Retina (tissue), 1 donor: ENCODE measurements at regions not wholly inside any gene's neighbourhood (a gene's known extent, or its start where the extent isn't known, plus 50 kb on each side); places are given as distances from the start of the nearest gene placed in this dataset.
"Not testable (repeated sequence)": the region's sequence is repeated elsewhere in the genome, so short reads cannot be mapped to it uniquely, and the experiment has no call there.

Experiments
- DNase-seq: peaks from one replicate; pipeline ENCODE4 v3.0.0-alpha.2; 2016

DNA sequence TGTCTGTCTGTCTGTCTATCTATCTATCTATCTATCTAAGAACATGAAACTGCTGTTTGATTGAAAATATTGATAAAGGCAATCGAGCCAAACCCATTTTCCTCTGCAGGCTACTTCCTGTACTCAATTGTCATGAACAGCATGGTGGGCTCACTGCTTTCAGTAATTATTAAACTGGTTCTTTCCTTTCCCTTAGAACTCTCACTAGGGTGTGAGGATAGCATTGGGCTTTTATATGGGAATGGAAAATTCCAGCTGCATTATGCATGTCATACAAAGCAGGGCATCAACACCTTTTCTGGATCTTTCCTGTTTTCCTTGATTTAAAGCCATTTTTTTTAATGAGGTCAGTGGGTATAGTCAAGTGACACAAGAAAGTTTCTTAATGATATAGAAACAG, 161.0 kb upstream of the SYNCRIP start:
- no peak for DNase-seq

DNA sequence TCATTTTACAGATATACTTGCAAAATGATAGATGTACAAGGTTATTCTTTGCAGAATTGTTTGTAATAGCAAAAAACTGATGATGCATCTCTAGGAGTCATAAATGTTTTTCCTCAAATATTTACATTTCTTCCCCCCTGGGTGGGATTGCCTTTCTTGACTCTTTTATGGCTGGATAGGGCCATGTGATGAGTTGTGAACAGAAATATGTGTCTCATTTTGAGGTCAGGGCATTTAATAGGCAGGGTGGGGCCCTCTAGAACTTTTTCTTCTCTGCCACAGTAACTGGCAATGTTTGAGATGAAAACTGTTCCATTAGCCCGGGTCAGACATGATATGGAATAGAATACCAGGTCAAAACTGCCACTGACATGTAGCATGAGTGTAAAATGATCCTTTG, 159.5 kb upstream of the SYNCRIP start:
- DNase-seq: no peak

DNA sequence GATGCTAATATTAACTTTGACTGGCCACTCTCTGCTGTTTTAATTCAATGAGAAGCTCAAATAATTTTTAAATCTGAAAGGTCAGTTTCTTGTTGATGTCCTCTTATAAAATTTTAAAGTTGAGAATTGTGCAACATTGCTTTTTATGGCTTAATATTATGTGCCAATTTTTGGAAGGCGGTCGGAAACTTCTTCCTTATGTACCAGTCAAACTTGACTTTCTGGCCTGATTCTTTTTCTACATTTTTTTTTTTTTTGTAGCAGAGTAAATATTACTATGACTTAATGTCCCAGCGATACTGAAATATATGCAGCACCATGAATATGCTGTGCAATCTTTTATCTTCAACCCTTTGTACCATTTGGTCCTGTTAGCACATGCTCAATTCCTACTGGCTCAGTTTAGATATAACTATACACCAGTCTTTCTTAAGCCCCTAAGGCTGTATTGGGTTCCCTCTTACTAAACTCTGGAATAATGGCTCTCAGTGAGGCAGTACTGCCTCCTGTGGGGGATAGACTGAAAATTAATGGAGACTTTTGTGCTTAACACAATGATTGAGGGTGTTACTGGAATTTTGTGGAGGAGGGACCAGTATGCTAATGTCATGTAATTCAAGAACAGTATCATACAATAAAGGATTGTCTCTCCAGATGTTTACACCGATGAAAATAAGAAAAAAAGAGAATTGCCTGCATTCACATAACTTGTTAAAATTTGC, 156.4 kb upstream of the SYNCRIP start:
- no peak for DNase-seq

DNA sequence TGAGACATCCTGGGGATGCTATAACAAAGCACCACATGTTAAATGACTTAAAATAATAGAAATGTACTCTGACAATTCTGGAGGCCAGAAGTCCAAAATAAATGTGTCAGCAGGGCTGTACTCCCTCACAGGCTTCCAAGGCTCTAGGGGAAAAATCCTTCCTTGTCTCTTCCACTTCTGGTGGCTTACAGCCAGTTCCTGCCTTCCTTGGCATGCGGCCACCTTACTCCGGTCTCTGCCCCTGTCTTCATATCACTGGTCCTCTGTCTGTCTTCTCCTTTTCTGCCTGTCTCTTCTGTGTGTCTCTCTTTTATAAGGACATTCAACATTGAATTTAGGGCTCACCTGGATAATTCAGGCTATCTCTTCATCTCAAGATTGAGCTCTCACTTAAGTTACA, 155.3 kb upstream of the SYNCRIP start:
- no peak for DNase-seq

DNA sequence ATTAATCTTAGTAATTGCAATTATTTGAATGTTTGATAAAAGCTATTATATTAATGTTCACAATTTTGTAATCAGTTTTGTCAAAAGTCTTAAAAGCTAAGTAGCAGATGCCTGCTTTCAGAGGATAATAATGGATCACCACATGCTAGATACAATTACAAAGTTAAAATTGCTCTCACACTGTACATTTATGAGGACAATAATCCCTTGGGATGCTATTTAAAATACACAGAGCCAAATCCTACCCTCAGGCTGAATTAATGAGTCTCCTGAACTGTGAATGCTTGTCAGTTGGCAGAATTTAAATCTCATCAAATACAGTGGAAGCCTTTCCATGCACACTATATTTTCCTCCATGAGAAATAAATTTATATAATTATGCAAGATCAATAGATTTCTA, 153.3 kb upstream of the SYNCRIP start:
- DNase-seq: no peak

DNA sequence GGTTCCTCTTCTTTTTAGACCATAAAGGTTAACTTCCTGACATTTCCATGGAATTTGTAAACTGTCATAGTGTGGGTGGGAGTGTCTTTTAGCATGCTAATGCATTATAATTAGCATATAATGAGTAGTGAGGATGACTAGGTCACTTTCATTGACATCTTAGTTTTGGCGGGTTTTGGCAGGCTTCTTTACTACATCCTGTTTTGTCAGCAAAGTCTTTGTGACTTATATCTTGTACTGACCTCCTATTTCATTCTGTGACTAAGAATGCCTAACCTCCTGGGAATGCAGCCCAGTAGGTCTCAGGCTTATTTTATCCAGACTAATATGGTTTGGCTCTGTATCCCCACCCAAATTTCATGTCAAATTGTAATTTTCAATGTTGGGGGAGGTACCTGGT, 149.6 kb upstream of the SYNCRIP start:
- DNase-seq: no peak

DNA sequence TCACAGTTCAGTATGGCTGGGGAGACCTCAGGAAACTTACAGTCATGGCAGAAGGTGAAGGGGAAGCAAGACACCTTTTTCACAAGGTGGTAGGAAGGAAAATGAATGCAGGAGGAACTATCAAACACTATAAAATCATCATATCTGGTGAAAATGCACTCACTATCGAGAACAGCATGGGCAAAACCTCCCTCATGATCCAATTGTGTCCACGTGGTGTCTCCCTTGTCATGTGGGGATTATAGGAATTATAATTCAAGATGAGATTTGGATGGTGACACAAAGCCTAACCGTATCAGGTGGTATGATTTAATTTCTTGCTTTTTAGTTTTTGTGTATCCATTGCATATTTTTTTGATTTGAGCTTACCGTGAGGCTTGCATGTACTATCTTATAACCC, 133.2 kb upstream of the SYNCRIP start:
- DNase-seq: no peak

DNA sequence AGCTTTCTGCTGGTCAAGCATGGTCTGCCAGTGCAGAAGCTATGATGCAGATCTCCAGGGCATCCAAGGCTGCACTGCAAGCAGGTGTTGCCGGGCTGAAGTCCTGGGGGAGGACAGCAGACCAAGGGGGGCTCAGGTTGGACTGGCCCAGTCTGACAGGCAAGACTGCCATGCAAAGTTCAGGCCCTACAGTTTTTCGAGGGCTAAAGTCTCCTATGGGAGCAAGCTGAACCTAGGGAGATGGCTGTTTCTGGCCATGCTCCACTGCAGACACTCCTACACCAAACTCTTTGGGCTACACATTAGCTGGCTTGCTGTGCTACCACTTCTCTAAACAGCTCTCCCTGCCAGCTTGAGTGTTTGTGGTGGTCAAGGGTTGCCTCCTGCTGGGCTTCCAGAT, 130.0 kb upstream of the SYNCRIP start:
- no peak for DNase-seq

DNA sequence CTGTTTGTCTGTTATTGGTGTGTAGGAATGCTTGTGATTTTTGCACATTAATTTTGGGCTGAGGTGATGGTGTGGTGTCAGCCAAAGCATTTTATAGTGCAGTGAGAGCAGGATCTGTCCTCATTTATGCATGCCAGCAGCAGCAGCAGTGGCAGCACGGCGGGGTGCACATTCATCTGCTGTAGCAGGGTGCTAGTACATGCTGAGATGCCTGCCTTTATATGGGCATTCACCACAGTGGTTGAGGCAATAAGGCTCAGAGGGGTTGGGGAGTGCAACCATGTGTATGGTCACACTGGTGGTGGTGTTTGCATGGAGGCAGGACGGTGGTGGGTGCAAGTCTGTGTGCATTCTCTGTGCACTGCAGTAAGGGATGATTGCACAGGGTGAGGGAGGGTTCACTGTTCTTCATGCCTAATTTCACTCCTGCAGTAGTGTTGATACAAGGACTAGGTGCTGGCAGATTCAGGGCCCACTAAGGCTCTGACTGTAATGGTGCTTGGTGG, 129.3 kb upstream of the SYNCRIP start:
- DNase-seq: no peak

DNA sequence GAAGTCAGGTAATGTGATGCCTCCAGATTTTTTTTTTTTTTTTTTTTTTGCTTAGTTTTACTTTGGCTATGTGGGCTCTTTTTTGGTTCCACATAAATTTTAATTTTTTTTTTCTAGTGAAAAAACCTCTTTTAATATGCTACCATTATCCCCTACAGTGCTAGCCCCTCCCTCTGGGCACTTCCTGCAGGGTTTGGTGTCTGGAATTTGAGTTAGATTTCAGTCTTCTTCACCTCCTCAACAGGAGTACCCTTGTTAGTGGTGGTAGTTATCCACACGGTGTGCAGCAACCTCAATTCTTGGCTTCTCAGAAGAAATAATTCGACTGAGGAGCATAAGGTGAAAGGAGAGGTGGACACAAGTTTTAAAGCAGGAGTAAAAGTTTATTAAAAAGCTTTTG, 128.8 kb upstream of the SYNCRIP start:
- no peak for DNase-seq

DNA sequence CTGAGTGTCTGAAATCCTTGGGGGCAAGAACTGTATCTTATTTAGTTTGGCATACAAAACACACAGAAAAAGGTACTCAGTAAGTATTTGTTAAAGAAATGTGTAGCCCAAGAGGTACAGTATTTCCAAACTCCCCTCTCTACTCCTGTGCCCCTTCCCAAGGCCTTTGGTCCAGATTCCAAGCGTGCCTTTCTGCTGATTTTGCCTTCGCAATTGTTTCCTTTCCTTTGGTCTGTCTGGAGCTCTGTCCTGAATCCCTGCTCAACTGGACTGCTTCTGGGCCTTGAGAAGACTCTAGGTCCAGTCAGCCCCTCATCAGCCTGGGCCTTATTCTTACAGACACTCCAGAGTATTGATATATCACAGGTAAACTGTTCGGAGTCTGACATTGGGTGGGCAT, 122.2 kb upstream of the SYNCRIP start:
- no peak for DNase-seq

DNA sequence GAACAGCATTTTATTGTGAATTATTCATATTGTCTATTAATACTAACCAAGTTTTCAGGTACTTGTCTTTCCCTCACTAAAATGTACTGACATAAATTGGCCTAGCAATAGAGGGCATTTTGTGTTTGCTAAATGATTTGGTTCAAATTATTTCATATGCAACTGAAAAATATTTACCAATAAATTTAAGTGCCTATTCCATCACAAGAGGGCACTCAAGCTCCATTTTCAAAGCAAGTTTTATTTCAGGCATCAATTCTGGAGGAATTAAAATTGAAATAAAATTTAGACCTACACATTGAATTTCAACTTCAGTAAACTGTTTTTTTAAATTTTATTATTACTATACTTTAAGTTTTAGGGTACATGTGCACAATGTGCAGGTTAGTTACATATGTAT, 114.3 kb upstream of the SYNCRIP start:
- DNase-seq: no peak

DNA sequence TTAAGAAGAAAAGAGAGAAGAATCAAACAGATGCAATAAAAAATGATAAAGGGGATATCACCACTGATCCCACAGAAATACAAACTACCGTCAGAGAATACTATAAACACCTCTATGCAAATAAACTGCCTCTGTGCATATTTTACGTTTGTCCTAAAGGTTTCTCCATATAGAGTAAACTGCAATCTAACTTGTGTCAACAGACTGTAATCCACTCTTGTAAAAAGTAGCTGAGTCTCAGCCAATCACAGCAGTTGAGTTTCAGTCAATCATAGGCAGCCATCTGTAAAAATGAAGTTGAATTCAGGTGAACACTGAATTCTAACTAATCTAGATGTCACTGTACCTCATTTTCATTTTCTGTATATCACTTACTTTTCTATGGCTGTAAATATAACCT, 112.2 kb upstream of the SYNCRIP start:
- DNase-seq: no peak

DNA sequence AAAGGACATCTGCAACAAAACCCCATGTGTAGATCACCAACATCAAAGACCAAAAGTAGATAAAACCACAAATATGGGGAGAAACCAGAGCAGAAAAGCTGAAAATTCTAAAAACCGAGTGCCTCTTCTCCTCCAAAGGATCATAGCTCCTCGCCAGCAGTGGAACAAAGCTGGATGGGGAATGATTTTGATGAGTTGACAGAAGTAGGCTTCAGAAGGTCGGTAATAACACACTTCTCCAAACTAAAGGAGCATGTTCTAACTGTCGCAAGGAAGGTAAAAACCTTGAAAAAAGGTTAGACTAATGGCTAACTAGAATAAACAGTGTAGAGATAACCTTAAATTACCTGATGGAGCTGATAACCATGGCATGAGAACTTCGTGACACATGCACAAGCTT, 109.9 kb upstream of the SYNCRIP start:
- DNase-seq: no peak

DNA sequence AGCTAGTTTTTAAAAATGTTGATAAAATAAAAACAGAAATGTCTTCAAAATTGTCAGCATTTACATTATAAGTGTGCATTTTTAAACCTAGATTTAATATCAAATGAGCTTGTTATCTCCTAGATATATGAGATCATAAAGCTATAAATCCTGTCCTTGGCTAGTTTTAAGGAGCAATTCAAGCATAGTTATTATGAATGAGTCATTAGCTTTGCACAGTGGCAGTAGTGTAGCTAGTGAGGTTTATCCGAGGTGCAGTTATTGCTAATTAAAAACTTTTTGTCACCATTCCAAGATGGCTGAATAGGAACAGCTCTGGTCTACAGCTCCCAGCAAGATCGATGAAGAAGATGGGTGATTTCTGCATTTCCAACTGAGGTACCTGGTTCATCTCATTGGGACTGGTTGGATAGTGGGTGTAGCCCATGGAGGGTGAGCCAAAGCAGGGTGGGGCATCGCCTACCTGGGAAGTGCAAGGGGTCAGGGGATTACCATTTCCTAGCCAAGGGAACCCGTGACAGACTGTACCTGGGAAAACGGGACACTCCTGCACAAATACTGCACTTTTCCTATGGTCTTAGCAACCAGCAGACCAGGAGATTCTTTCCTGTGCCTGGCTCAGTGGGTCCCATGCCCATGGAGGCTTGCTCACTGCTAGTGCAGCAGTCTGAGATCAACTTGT, 108.8 kb upstream of the SYNCRIP start:
- DNase-seq: no peak

DNA sequence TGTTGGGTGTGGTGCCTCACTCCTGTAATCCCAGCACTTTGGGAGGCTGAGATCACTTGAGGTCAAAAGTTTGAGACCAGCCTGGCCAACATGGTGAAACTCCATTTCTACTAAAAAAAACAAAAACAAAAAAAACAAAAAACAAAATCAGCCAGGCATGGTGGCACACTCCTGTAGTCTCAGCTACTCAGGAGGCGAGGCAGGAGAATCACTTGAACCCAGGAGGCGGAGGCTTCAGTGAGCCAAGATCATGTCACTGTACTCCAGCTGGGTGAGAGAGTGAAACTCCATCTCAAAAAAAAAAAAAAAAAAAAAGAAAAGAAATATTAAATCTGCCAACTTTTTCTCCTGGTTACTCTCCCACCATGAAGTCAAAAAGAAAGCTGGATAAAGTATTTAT, 107.5 kb upstream of the SYNCRIP start:
- not testable (repeated sequence) for DNase-seq

DNA sequence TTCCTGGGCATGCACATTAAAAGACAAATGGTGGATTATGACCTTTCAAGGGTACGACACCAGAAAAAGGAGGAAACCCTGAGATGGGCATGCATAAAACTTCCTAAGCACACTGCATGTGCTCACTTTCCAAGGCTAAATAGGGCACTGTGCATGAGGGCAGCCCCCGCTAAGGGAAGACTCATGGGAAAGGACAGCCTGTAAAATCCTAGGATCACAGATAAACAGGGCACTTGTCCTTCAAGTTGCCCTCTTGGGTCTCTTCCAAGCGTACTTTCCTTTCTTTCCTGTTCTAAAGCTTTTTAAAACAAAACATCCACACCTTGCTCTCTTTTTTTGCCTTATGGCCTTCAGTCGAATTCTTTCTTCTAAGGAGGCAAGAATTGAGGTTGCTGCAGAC, 106.5 kb upstream of the SYNCRIP start:
- DNase-seq: no peak

DNA sequence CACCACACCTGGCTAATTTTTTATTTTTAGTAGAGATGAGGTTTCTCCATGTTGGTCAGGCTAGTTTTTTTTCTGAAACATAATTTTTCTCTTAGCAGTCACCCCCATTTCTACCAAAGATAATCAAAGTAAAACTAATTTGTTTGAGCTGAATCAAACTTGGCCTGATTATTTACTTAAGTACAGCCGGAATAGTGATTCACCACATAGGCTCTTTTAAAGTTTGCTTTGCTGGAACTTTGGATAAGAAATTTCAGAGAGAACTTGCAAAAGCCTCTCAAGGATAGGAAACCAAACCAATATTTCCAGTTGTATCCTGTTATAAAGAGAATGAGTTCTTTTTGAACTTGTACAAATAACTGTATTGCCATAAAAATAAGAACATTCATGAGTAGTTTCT, 105.0 kb upstream of the SYNCRIP start:
- no peak for DNase-seq

DNA sequence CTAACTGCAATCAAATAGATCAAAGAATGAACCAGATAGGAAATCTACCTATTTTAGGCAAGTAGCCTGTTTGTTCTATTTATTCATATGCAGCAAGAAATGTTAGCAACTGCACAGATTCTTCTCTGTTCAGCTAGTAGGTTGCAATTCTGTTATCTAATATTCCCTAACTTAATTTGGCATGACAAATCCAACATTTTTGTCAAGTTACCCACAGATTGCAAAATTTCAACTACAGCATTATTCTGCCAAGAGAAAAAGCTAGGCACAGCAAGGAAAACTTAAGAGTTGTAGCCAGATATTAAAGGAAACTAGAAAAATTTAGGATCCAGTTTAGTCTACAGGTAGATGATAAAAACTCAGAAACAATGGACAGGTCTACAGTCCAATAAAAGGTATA, 104.4 kb upstream of the SYNCRIP start:
- DNase-seq: no peak

DNA sequence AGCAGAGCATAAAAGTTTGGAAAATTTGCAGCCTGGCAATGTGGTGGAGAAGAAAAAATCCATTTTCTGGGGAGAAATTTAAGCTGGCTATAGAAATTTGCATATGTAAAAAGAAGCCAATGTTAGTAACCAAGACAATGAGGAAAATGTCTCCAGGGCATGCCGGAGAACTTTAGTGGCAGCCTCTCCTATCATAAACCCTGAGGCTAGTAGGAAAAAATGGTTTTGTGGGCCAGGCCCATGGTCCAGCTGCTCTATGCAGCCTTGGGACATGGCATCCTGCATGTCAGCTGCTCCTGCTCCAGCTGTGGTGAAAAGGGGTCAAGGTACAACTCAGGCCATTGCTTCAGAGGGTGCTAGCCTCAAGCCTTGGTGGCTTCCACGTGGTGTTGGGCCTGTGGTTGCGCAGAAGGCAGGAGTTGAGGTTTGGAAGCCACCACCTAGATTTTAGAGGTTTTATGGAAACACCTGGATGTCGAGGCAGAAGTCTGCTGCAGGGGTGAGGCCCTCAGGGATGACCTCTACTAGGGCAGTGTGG, 101.8 kb upstream of the SYNCRIP start:
- DNase-seq: no peak

DNA sequence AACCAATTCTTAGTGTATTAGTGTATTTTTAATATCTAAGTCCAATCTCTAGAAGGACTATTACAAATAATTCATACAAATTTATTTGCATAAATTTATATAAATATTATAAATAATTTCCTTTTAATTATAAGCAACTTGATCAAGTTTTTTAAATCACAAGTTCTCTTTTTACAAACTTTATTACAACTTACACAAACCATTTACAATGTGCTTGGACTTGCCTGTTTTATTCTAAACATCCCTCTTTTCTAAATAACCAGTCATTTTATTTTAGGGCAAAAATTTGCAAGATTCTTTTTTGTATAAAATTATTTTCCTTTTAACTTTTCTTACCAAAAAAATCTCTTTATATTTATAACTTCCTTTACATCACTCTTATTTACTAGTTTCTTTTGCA, 83.5 kb upstream of the SYNCRIP start:
- DNase-seq: no peak

DNA sequence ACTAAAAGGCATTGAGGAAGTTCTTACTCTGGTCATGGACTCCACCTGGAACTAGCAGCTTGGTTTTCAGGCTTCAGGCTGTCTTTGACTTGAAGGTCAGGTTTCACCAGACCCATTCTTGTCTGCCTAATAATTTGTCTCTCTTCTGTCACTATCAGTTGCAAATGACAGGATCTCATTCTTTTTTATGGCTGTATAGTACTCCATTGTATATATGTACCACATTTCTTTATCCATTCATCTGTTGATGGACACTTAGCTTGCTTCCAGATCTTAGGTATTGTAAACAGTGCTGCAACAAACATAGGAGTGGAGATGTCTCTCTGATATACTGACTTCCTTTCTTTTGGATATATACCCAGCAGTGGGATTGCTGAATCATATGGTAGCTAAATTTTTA, 73.1 kb upstream of the SYNCRIP start:
- DNase-seq: no peak

DNA sequence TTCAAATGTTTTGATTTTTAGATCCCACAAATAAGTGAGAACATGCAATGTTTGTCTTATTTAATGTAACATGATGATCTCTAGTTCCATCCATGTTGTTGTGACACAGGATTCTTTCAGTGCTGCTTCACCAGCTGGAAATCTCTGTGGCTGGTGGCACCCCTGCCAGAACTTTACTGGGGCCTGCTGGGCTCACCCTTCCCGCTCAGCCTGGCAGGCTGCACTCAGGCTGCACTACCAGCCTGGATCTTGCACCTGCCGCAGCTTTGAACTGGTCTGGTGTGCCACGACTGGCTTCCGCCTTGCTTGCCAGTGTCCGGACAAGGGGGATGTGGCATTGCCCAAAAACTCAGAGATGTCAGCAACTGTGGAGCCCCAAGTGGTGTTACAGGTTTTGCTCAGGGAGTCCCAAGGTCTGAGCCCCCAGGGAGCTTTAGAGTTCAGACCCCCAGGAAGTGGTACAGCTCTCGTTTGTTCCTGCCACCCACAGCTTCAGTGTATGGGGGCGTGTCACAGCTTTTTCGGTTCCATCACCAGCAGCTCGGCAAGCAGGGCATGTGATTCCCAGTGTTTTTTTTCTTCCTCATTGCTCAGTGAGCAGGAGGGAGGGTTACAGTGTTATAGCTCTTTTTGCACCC, 72.3 kb upstream of the SYNCRIP start:
- no peak for DNase-seq

DNA sequence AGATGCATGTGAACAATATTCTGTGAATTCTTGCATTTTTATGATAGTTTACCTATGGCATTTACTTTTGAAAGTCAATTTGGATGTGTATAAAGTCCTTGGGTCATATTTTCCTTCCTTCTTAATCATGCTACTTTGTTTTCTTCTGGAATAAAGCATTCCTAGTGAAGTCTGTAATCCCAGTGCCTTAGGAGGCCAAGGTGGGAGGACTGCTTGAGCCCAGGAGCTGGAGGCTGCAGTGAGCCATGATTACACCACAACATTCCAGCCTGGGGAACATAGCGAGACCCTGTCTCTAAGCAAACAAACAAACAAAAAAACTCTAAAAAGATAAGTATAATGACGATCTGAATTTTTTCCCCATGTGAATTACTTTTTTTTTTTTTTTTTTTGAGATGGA, 69.7 kb upstream of the SYNCRIP start:
- DNase-seq: no peak
